ENCODE measurements at regions not wholly inside any gene's neighbourhood (a gene's known extent, or its start where the extent isn't known, plus 50 kb on each side); places are given as distances from the start of the nearest gene placed in this dataset.

- TF ChIP-seq CTCF (IDR thresholded peaks at IDR 0.05 in 2 of 3, conservative IDR thresholded peaks at IDR 0.05 in 1 of 3; ENCODE audit: insufficient read depth in 2 of 3, low read depth in 1 of 3, low read length in 3 of 3) = no peak
- TF ChIP-seq, protein P1, sequence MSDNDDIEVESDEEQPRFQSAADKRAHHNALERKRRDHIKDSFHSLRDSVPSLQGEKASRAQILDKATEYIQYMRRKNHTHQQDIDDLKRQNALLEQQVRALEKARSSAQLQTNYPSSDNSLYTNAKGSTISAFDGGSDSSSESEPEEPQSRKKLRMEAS (CRISPR knock-in tag; IDR thresholded peaks at IDR 0.05) = no peak
- no peak for TF ChIP-seq POU5F1 (IDR thresholded peaks at IDR 0.05; ENCODE audit: borderline replicate concordance, low read depth, low read length, partially characterized antibody)
- no peak for TF ChIP-seq FOSL1 (tag; conservative IDR thresholded peaks at IDR 0.05)
- no peak for TF ChIP-seq ZZZ3 (IDR thresholded peaks at IDR 0.05)
- no peak for TF ChIP-seq ZNF134 (CRISPR knock-in tag; conservative IDR thresholded peaks at IDR 0.05)
- TF ChIP-seq CAMTA2 (CRISPR knock-in tag; conservative IDR thresholded peaks at IDR 0.05) = no peak
- no peak for TF ChIP-seq CHD4 (IDR thresholded peaks at IDR 0.05; ENCODE audit: insufficient read depth, insufficient replicate concordance, low read depth, low read length, poor library complexity, severe bottlenecking)
- no peak for TF ChIP-seq SNRNP70 (optimal IDR thresholded peaks at IDR 0.05; ENCODE audit: low read depth, low read length)
- no peak for TF ChIP-seq POLR2A (conservative IDR thresholded peaks at IDR 0.05)
- no peak for TF ChIP-seq RFX5 (IDR thresholded peaks at IDR 0.05; ENCODE audit: low read depth, low read length)
Observed at GRCh38 chr6:164068527-164068926, 654.0 kb downstream of the QKI start.

Measured in K562 (cell line).